Trophoblast cell (in vitro differentiated cells and primary cell): ENCODE measurements at regions not wholly inside any gene's neighbourhood (a gene's known extent, or its start where the extent isn't known, plus 50 kb on each side); places are given as distances from the start of the nearest gene placed in this dataset.
A peak's percentile ranks its signal among the peaks of the same experiment; 100 is the strongest.

Experiments used
- DNase-seq, 2 donors: peaks; one replicate each; pipeline ENCODE4 v3.0.0-alpha.2; 2016
- H2AFZ ChIP-seq: 2 replicates; pipeline ENCODE4 v1.6.1; 2013; ENCODE audit warnings: low read length, moderate library complexity, mild to moderate bottlenecking; ENCODE audit not compliant: insufficient read depth, poor library complexity
- H2AK5ac ChIP-seq: 2 replicates; pipeline ENCODE4 v1.6.1; 2013; ENCODE audit warnings: mild to moderate bottlenecking, low read length
- H2BK120ac ChIP-seq: 2 replicates; pipeline ENCODE4 v1.6.1; 2013; ENCODE audit warnings: low read length, mild to moderate bottlenecking, moderate library complexity; ENCODE audit not compliant: insufficient read depth, poor library complexity
- H2BK12ac ChIP-seq: 2 replicates; pipeline ENCODE4 v1.6.1; 2013; ENCODE audit warnings: mild to moderate bottlenecking, low read length, moderate library complexity
- H2BK5ac ChIP-seq: 2 replicates; pipeline ENCODE4 v1.6.1; 2013; ENCODE audit warnings: low read length, low read depth, moderate library complexity, mild to moderate bottlenecking; ENCODE audit not compliant: poor library complexity
- H3K14ac ChIP-seq: 2 replicates; pipeline ENCODE4 v1.6.1; 2013; ENCODE audit warnings: mild to moderate bottlenecking, low read length
- H3K18ac ChIP-seq: 2 replicates; pipeline ENCODE4 v1.6.1; 2013; ENCODE audit warnings: mild to moderate bottlenecking, low read length
- H3K23ac ChIP-seq: 2 replicates; pipeline ENCODE4 v1.6.1; 2013; ENCODE audit warnings: low read length
- H3K27ac ChIP-seq: 2 replicates; pipeline ENCODE4 v1.5.1; 2013; ENCODE audit warnings: low read depth, mild to moderate bottlenecking, inconsistent platforms, low read length, moderate library complexity
- H3K27me3 ChIP-seq: 2 replicates; pipeline ENCODE4 v1.6.1; 2013; ENCODE audit warnings: inconsistent platforms, mild to moderate bottlenecking, low read length, moderate library complexity; ENCODE audit not compliant: insufficient read depth
- H3K36me3 ChIP-seq, 2 experiments: 1 replicate in 1 of 2; 2 replicates in 1 of 2; pipeline ENCODE4 v1.6.1; 2013; ENCODE audit warnings: low read length in 2 of 2, mild to moderate bottlenecking in 2 of 2, moderate library complexity in 1 of 2; ENCODE audit not compliant: insufficient read depth in 2 of 2, control insufficient read depth in 1 of 2
- H3K4ac ChIP-seq: 2 replicates; pipeline ENCODE4 v1.6.1; 2013; ENCODE audit warnings: low read depth, mild to moderate bottlenecking, low read length, moderate library complexity
- H3K4me1 ChIP-seq, 2 experiments: 1 replicate in 1 of 2; 2 replicates in 1 of 2; pipeline ENCODE4 v1.6.1; 2013; ENCODE audit warnings: low read length in 2 of 2, mild to moderate bottlenecking in 2 of 2, moderate library complexity in 1 of 2; ENCODE audit not compliant: insufficient read depth in 2 of 2, control insufficient read depth in 1 of 2
- H3K4me2 ChIP-seq: 2 replicates; pipeline ENCODE4 v1.6.1; 2013; ENCODE audit warnings: inconsistent platforms, mild to moderate bottlenecking, low read length, moderate library complexity
- H3K4me3 ChIP-seq: 2 replicates; pipeline ENCODE4 v1.5.1; 2013; ENCODE audit warnings: mild to moderate bottlenecking, low read depth, low read length, inconsistent platforms
- H3K79me1 ChIP-seq: one replicate; pipeline ENCODE4 v1.6.1; 2013; ENCODE audit warnings: low read length
- H3K79me2 ChIP-seq: 2 replicates; pipeline ENCODE4 v1.6.1; 2013; ENCODE audit warnings: low read length, mild to moderate bottlenecking; ENCODE audit not compliant: control insufficient read depth, insufficient read depth, poor library complexity
- H3K9ac ChIP-seq: 2 replicates; pipeline ENCODE4 v1.6.1; 2013; ENCODE audit warnings: mild to moderate bottlenecking, low read length
- H3K9me3 ChIP-seq: 2 replicates; pipeline ENCODE4 v1.6.1; 2013; ENCODE audit warnings: low read depth, mild to moderate bottlenecking, control low read depth, inconsistent platforms, low read length; ENCODE audit not compliant: insufficient read depth
- H4K12ac ChIP-seq: 2 replicates; pipeline ENCODE4 v1.6.1; 2013; ENCODE audit warnings: low read depth, mild to moderate bottlenecking, low read length, moderate library complexity
- H4K8ac ChIP-seq: 2 replicates; pipeline ENCODE4 v1.6.1; 2013; ENCODE audit warnings: low read depth, mild to moderate bottlenecking, low read length, moderate library complexity
- H4K91ac ChIP-seq: one replicate; pipeline ENCODE4 v1.6.1; 2013; ENCODE audit warnings: low read depth, mild to moderate bottlenecking, low read length, moderate library complexity
- WGBS: extraction: QIAGEN DNeasy Blood & Tissue Kit; methylation state at CpG from one replicate; pipeline ENCODE4 v1.1.7; 2013; ENCODE audit warnings: missing lambda C conversion rate; ENCODE audit not compliant: insufficient read length, insufficient coverage; ENCODE audit errors: extremely low coverage; 5-methylcytosine and 5-hydroxymethylcytosine counted together

GRCh38 chr5:4579679-4580078, 560.5 kb upstream of the ADAMTS16 start:
- DNase-seq, result no peak
- no peak overlapping the region for H3K27ac ChIP-seq
- H3K4ac ChIP-seq, result no peak overlapping the region
- no peak overlapping the region for H3K14ac ChIP-seq
- no peak overlapping the region for H4K8ac ChIP-seq
- H3K27me3 ChIP-seq, result no peaks in the 10 kb centered on the region
- H2BK120ac ChIP-seq, result no peak overlapping the region
- no peak overlapping the region for H4K91ac ChIP-seq
- H3K36me3 ChIP-seq, result no peaks in the 10 kb centered on the region
- H3K4me3 ChIP-seq, result no peak overlapping the region
- H2BK5ac ChIP-seq, result no peak overlapping the region
- H3K79me1 ChIP-seq, result no peaks in the 10 kb centered on the region
- H3K79me2 ChIP-seq, result no peaks in the 10 kb centered on the region
- no peak overlapping the region for H3K4me2 ChIP-seq
- H3K23ac ChIP-seq, result no peak overlapping the region
- no CpG with 5 or more reads among the region's 7 CpGs for WGBS
- H2AFZ ChIP-seq, result no peak overlapping the region
- H2AK5ac ChIP-seq, result no peak overlapping the region
- H3K18ac ChIP-seq, result no peak overlapping the region
- H3K9ac ChIP-seq, result no peak overlapping the region
- no peaks in the 10 kb centered on the region for H3K4me1 ChIP-seq
- no peak overlapping the region for H2BK12ac ChIP-seq
- H4K12ac ChIP-seq, result no peak overlapping the region
- peaks cover 5% of the 10 kb centered on the region for H3K9me3 ChIP-seq

- no peak overlapping the region for H3K4me2 ChIP-seq
- H3K4ac ChIP-seq, result no peak overlapping the region
- no peaks in the 10 kb centered on the region for H3K27me3 ChIP-seq
- H3K36me3 ChIP-seq, result no peaks in the 10 kb centered on the region
- peak overlapping the region; percentile 10 for H3K4me3 ChIP-seq
- no peak overlapping the region for H3K23ac ChIP-seq
- H2BK5ac ChIP-seq, result no peak overlapping the region
- no peaks in the 10 kb centered on the region for H3K79me1 ChIP-seq
- H3K79me2 ChIP-seq, result no peaks in the 10 kb centered on the region
- no peaks in the 10 kb centered on the region for H3K4me1 ChIP-seq
- no CpG with 5 or more reads among the region's 19 CpGs for WGBS
- H4K12ac ChIP-seq, result no peak overlapping the region
- no peak overlapping the region for H2AFZ ChIP-seq
- no peak overlapping the region for H3K14ac ChIP-seq
- no peak overlapping the region for H2BK12ac ChIP-seq
- no peak overlapping the region for H3K18ac ChIP-seq
- peaks cover 5% of the 10 kb centered on the region for H3K9me3 ChIP-seq
- H4K8ac ChIP-seq, result no peak overlapping the region
- no peak overlapping the region for H2BK120ac ChIP-seq
- H2AK5ac ChIP-seq, result no peak overlapping the region
- H4K91ac ChIP-seq, result no peak overlapping the region
- DNase-seq, result no peak
- no peak overlapping the region for H3K27ac ChIP-seq
- no peak overlapping the region for H3K9ac ChIP-seq
Measured at GRCh38 chr5:4580772-4581171, 559.4 kb upstream of the ADAMTS16 start.

- WGBS, result no CpG with 5 or more reads among the region's 16 CpGs
- H2AK5ac ChIP-seq, result no peak overlapping the region
Measured at GRCh38 chr5:4581289-4581688, 558.8 kb upstream of the ADAMTS16 start.

DNA sequence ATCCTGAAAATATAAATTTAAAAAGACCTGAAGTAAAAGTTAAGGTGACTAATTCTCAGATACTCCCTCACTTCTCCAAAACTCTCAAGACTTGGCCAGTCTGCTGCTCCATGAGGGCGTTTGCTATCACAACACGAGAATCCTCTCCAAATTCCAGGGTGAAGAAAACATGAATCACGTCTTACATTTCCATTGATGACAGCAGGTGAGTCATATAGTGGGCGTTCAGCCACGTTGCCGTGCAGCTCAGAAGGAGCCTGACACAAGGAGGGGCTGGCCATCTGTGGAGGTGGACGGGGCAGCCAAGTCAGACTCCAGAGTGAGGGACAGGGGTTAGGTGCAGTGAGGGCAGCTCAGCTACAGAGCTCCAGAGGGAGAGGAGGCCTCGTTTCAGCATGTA, 555.1 kb upstream of the ADAMTS16 start:
- H2BK5ac ChIP-seq, result no peak overlapping the region
- H3K9ac ChIP-seq, result no peak overlapping the region
- no peaks in the 10 kb centered on the region for H3K27me3 ChIP-seq
- H3K79me1 ChIP-seq, result no peaks in the 10 kb centered on the region
- H3K79me2 ChIP-seq, result no peaks in the 10 kb centered on the region
- H3K9me3 ChIP-seq, result peaks cover 5% of the 10 kb centered on the region
- H4K8ac ChIP-seq, result no peak overlapping the region
- H3K18ac ChIP-seq, result no peak overlapping the region
- H3K4me2 ChIP-seq, result no peak overlapping the region
- H3K4me1 ChIP-seq, result no peaks in the 10 kb centered on the region
- no peak overlapping the region for H4K12ac ChIP-seq
- no peak overlapping the region for H2BK12ac ChIP-seq
- no peak overlapping the region for H4K91ac ChIP-seq
- H3K4me3 ChIP-seq, result no peak overlapping the region
- H2AFZ ChIP-seq, result no peak overlapping the region
- H3K23ac ChIP-seq, result no peak overlapping the region
- no peaks in the 10 kb centered on the region for H3K36me3 ChIP-seq
- H3K27ac ChIP-seq, result no peak overlapping the region
- DNase-seq, result no peak
- no peak overlapping the region for H3K14ac ChIP-seq
- no peak overlapping the region for H2BK120ac ChIP-seq
- no peak overlapping the region for H3K4ac ChIP-seq
- no CpG with 5 or more reads among the region's 8 CpGs for WGBS
- no peak overlapping the region for H2AK5ac ChIP-seq

More at GRCh38 chr5:4581289-4581688, 558.8 kb upstream of the ADAMTS16 start:
- Histone ChIP-seq H3K4me1 (no peaks in the 10 kb centered on the region), H3K27ac (no peak overlapping the region), H3K23ac (no peak overlapping the region), H3K4me2 (no peak overlapping the region), H3K9ac (no peak overlapping the region), H4K8ac (no peak overlapping the region), H4K12ac (no peak overlapping the region), H3K27me3 (no peaks in the 10 kb centered on the region), H3K4ac (no peak overlapping the region), H3K79me2 (no peaks in the 10 kb centered on the region), H2BK120ac (no peak overlapping the region), H2BK12ac (no peak overlapping the region), H3K4me3 (no peak overlapping the region), H3K36me3 (no peaks in the 10 kb centered on the region), H3K79me1 (no peaks in the 10 kb centered on the region), H4K91ac (no peak overlapping the region), H3K9me3 (peaks cover 5% of the 10 kb centered on the region), H3K14ac (no peak overlapping the region), H2AFZ (no peak overlapping the region), H3K18ac (no peak overlapping the region), H2BK5ac (no peak overlapping the region)
- DNase-seq, result no peak
